HepG2 (cell line): ENCODE measurements at regions not wholly inside any gene's neighbourhood (a gene's known extent, or its start where the extent isn't known, plus 50 kb on each side); places are given as distances from the start of the nearest gene placed in this dataset.

Experiments
- ATAC-seq: fragments of 200-7000 bp; cut with Tn5 transposase; 3 replicates; pipeline ENCODE4 v1.9.1; 2020; ENCODE audit warnings: mild to moderate bottlenecking, moderate library complexity
- BruUV-seq: library from RNA; stranded (reverse); fragments of 400-500 nt; replicated peaks from 2 replicates; lab custom pipeline; 2021; lab: Mats Ljungman, UMichigan
- CTCF ChIA-PET: fragments of 300-600 bp; formaldehyde crosslinking; extraction: SDS; loops from one replicate; lab custom pipeline; 2021; ENCODE audit warnings: low total read pairs, inconsistent platforms, low intra/inter-chr PET ratio; lab: Yijun Ruan, JAX
- POLR2A ChIA-PET: fragments of 350-600 bp; sonication (Branson Sonifier 250); formaldehyde crosslinking; loops from one replicate; lab custom pipeline; 2020; ENCODE audit warnings: antibody characterized with exemption, inconsistent platforms; lab: Yijun Ruan, JAX
- DNase-seq: peaks from one replicate; pipeline ENCODE4 v3.0.0-alpha.2; 2015; ENCODE audit warnings: low spot score
- FAIRE-seq: peaks from 3 replicates; lab custom pipeline; 2011; peaks lifted over from hg19 to GRCh38; lab: Jason Lieb, UNC
- H2AFZ ChIP-seq: one replicate; pipeline ENCODE4 v1.6.1; 2011; ENCODE audit warnings: low read length, inconsistent platforms
- H3K27ac ChIP-seq: fragments of 300-600 bp; 3 replicates; pipeline ENCODE4 v1.8.0; 2011; ENCODE audit warnings: mixed run types, mild to moderate bottlenecking, mixed read lengths, low read length, inconsistent platforms; ENCODE audit not compliant: insufficient read depth; ENCODE audit errors: extremely low read length
- H3K27me3 ChIP-seq, 2 experiments: fragments of 200-600 bp in 1 of 2; 2 replicates in 1 of 2; 3 replicates in 1 of 2; pipeline versions ENCODE4 v1.6.0 to v1.8.0; 2011; ENCODE audit warnings: low read length in 2 of 2, mild to moderate bottlenecking in 2 of 2, moderate library complexity in 2 of 2, inconsistent platforms in 1 of 2; ENCODE audit not compliant: insufficient read depth in 2 of 2, control insufficient read depth in 1 of 2
- H3K36me3 ChIP-seq, 2 experiments: fragments of 200-600 bp in 1 of 2; replicated peaks in 1 of 2; 2 replicates in 1 of 2; 3 replicates in 1 of 2; pipeline versions ENCODE4 v1.5.1 to v1.8.0; 2011; ENCODE audit warnings: low read length in 2 of 2, inconsistent platforms in 1 of 2; ENCODE audit not compliant: insufficient read depth in 2 of 2, control insufficient read depth in 1 of 2
- H3K4me1 ChIP-seq: 2 replicates; pipeline ENCODE4 v1.5.1; 2012; ENCODE audit warnings: low read length, inconsistent platforms; ENCODE audit not compliant: insufficient read depth
- H3K4me2 ChIP-seq: 2 replicates; pipeline ENCODE4 v1.6.0; 2011; ENCODE audit warnings: low read depth, low read length, inconsistent platforms
- H3K4me3 ChIP-seq, 3 experiments: fragments of 200-600 bp in 1 of 3; sonication (generic), shearing (Covaris generic) in 1 of 3; replicated peaks in 1 of 3; 2 replicates each; pipeline ENCODE4 v1.5.1; 2011 to 2016; ENCODE audit warnings: low read length in 3 of 3, inconsistent platforms in 2 of 3, low read depth in 2 of 3, mild to moderate bottlenecking in 2 of 3, control low read depth in 1 of 3, mixed read lengths in 1 of 3; ENCODE audit not compliant: insufficient read depth in 1 of 3
- H3K79me2 ChIP-seq: one replicate; pipeline ENCODE4 v1.6.1; 2011; ENCODE audit warnings: low read length, inconsistent platforms; ENCODE audit not compliant: insufficient read depth
- H3K9ac ChIP-seq: 2 replicates; pipeline ENCODE4 v1.6.0; 2011; ENCODE audit warnings: mild to moderate bottlenecking, low read depth, low read length, inconsistent platforms; ENCODE audit not compliant: insufficient read depth
- H3K9me3 ChIP-seq: 2 replicates; pipeline ENCODE4 v1.5.1; 2012; ENCODE audit warnings: mild to moderate bottlenecking, low read length
- H4K20me1 ChIP-seq: 2 replicates; pipeline ENCODE4 v1.6.0; 2011; ENCODE audit warnings: inconsistent platforms, mild to moderate bottlenecking, low read length, moderate library complexity; ENCODE audit not compliant: insufficient read depth
- FOSL2 ChIP-seq: sonication (generic); formaldehyde crosslinking; IDR thresholded peaks from 2 replicates; pipeline ENCODE4 v1.4.0; 2020; ENCODE audit warnings: missing genetic modification reagents
- GTF2F1 ChIP-seq: fragments of 150-350 bp; IDR thresholded peaks from 2 replicates; pipeline ENCODE4 v1.6.1; 2014; ENCODE audit warnings: low read length
- HMG20A ChIP-seq: IDR thresholded peaks from 2 replicates; pipeline ENCODE4 v1.6.1; 2016; ENCODE audit warnings: borderline replicate concordance
- KDM6A ChIP-seq: IDR thresholded peaks from 2 replicates; pipeline ENCODE4 v1.6.1; 2016; ENCODE audit warnings: low read depth
- MBD4 ChIP-seq: IDR thresholded peaks from 2 replicates; pipeline ENCODE4 v1.6.1; 2012; ENCODE audit warnings: low read length, inconsistent platforms, borderline replicate concordance
- MLLT10 ChIP-seq: sonication (generic); formaldehyde crosslinking; IDR thresholded peaks from 2 replicates; pipeline ENCODE4 v1.4.0; 2020; ENCODE audit warnings: missing genetic modification reagents
- NFKB2 ChIP-seq: sonication (generic); formaldehyde crosslinking; IDR thresholded peaks from 2 replicates; pipeline ENCODE4 v1.4.0; 2020; ENCODE audit warnings: missing genetic modification reagents, borderline replicate concordance
- RBFOX2 ChIP-seq: fragments of 200-400 bp; formaldehyde crosslinking; IDR thresholded peaks from 2 replicates; pipeline ENCODE4 v1.6.1; 2017; ENCODE audit warnings: low read depth, mild to moderate bottlenecking, low read length
- RBM39 ChIP-seq: fragments of 200-400 bp; formaldehyde crosslinking; IDR thresholded peaks from one replicate; pipeline ENCODE4 v1.6.1; 2018; ENCODE audit warnings: antibody characterized with exemption, mild to moderate bottlenecking, low read depth, low read length; ENCODE audit not compliant: poor library complexity, severe bottlenecking
- RNF2 ChIP-seq: fragments of 450-650 bp; conservative IDR thresholded peaks from 2 replicates; pipeline ENCODE4 v1.6.1; 2016; ENCODE audit warnings: low read depth
- SMC3 ChIP-seq: IDR thresholded peaks from 2 replicates; pipeline ENCODE4 v1.6.1; 2011; ENCODE audit warnings: low read length, improper control_type of control experiment
- SRF ChIP-seq: IDR thresholded peaks from 2 replicates; pipeline ENCODE4 v1.6.1; 2011; ENCODE audit warnings: mild to moderate bottlenecking, low read depth, low read length, moderate library complexity
- ZNF570 ChIP-seq: sonication (generic); formaldehyde crosslinking; IDR thresholded peaks from 2 replicates; pipeline ENCODE4 v1.4.0; 2020; ENCODE audit warnings: mild to moderate bottlenecking, missing genetic modification reagents, borderline replicate concordance
- ZNF761 ChIP-seq: sonication (generic); formaldehyde crosslinking; conservative IDR thresholded peaks from 2 replicates; pipeline ENCODE4 v1.4.0; 2020; ENCODE audit warnings: mild to moderate bottlenecking, missing genetic modification reagents
- WGBS: methylation state at CpG from one replicate; pipeline ENCODE4 v1.1.6; 2017; ENCODE audit warnings: low lambda C conversion rate; 5-methylcytosine and 5-hydroxymethylcytosine counted together
- in situ Hi-C: cut with HindIII; loops from 2 replicates; pipeline ENCODE4 v1.10.0; 2017; ENCODE audit warnings: low pct_unique_long_range_greater_than_20kb; ENCODE audit not compliant: extremely low pct_ligation_motif_present
- intact Hi-C: fragments of 100-400 bp; cut with micrococcal nuclease; formaldehyde crosslinking; loops from one replicate; pipeline ENCODE4 v1.10.0; 2022; ENCODE audit not compliant: unreplicated experiment
- TF ChIP-seq, protein P1 (sequence below): sonication (generic); formaldehyde crosslinking; conservative IDR thresholded peaks from 2 replicates; pipeline ENCODE4 v1.4.0; 2020; ENCODE audit warnings: missing genetic modification reagents
- TF ChIP-seq, protein P2 (sequence below): sonication (generic); formaldehyde crosslinking; IDR thresholded peaks from 2 replicates; pipeline ENCODE4 v1.5.0; 2020; ENCODE audit warnings: mild to moderate bottlenecking, missing genetic modification reagents, moderate library complexity
- TF ChIP-seq, protein P3 (sequence below), 2 experiments: sonication (generic) in 1 of 2; formaldehyde crosslinking in 1 of 2; IDR thresholded peaks; 2 replicates each; pipeline versions ENCODE4 v1.5.1 to v1.6.1; 2011 to 2020; ENCODE audit warnings: borderline replicate concordance in 1 of 2, low read depth in 1 of 2, low read length in 1 of 2, mild to moderate bottlenecking in 1 of 2, missing genetic modification reagents in 1 of 2, moderate library complexity in 1 of 2
- TF ChIP-seq, protein P4 (sequence below): sonication (generic); formaldehyde crosslinking; IDR thresholded peaks from 2 replicates; pipeline ENCODE4 v1.4.0; 2020; ENCODE audit warnings: missing genetic modification reagents
- TF ChIP-seq, protein P5 (sequence below): sonication (generic); formaldehyde crosslinking; IDR thresholded peaks from 2 replicates; pipeline ENCODE4 v1.4.0; 2020; ENCODE audit warnings: missing genetic modification reagents

DNA sequence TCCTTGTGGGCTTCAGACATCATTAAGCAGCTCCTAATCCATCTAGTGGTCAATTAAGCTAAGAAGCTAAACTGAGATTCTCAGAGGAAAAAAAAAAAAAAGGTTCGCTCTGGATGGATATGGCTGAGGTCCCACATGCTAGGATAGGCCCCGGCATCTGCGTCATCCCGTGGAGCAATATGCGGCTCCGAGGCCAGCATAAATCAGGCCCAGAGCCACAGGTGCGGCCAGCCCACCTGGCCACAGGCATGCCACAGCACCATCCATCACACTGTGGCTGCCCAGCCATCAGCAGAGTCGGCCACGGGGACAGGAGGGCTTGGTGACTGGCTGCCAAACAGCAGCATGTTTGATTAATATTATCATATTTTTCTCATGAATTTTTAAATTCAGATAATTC, 106.9 kb upstream of the TIAM1 start:
- no peak overlapping the region for H3K9ac ChIP-seq
- H3K4me2 ChIP-seq: no peak overlapping the region
- no peak for DNase-seq
- CTCF ChIA-PET: no interaction called here
- 67% methylated on average over 1 of the region's 9 CpGs for WGBS
- H3K4me1 ChIP-seq: no peaks in the 10 kb centered on the region
- in situ Hi-C loops (no loop called here), intact Hi-C loops (no loop called here)
- ATAC-seq: no peak
- no TSS peak for BruUV-seq
- POLR2A ChIA-PET: no interaction called here
- H3K4me3 ChIP-seq: no peak overlapping the region
- no peaks in the 10 kb centered on the region for H3K36me3 ChIP-seq
- H2AFZ ChIP-seq: no peak overlapping the region
- H3K27me3 ChIP-seq: no peaks in the 10 kb centered on the region; a peak in 1 of 5 replicates
- H3K27ac ChIP-seq: no peak overlapping the region
- no peaks in the 10 kb centered on the region for H3K9me3 ChIP-seq
- TF ChIP-seq SRF (no peak), NFKB2 (CRISPR knock-in tag) (no peak), ZNF761 (CRISPR knock-in tag) (no peak), FOSL2 (CRISPR knock-in tag) (no peak), SMC3 (no peak), HMG20A (CRISPR knock-in tag) (no peak), MLLT10 (CRISPR knock-in tag) (no peak), GTF2F1 (no peak), RBM39 (no peak), RNF2 (no peak), RBFOX2 (no peak), KDM6A (CRISPR knock-in tag) (no peak), ZNF570 (CRISPR knock-in tag) (no peak), MBD4 (no peak)
- TF ChIP-seq, protein P1, sequence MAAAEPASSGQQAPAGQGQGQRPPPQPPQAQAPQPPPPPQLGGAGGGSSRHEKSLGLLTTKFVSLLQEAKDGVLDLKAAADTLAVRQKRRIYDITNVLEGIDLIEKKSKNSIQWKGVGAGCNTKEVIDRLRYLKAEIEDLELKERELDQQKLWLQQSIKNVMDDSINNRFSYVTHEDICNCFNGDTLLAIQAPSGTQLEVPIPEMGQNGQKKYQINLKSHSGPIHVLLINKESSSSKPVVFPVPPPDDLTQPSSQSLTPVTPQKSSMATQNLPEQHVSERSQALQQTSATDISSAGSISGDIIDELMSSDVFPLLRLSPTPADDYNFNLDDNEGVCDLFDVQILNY: no peak
- TF ChIP-seq, protein P2, sequence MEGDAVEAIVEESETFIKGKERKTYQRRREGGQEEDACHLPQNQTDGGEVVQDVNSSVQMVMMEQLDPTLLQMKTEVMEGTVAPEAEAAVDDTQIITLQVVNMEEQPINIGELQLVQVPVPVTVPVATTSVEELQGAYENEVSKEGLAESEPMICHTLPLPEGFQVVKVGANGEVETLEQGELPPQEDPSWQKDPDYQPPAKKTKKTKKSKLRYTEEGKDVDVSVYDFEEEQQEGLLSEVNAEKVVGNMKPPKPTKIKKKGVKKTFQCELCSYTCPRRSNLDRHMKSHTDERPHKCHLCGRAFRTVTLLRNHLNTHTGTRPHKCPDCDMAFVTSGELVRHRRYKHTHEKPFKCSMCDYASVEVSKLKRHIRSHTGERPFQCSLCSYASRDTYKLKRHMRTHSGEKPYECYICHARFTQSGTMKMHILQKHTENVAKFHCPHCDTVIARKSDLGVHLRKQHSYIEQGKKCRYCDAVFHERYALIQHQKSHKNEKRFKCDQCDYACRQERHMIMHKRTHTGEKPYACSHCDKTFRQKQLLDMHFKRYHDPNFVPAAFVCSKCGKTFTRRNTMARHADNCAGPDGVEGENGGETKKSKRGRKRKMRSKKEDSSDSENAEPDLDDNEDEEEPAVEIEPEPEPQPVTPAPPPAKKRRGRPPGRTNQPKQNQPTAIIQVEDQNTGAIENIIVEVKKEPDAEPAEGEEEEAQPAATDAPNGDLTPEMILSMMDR (CRISPR knock-in tag): no peak
- TF ChIP-seq, protein P3, sequence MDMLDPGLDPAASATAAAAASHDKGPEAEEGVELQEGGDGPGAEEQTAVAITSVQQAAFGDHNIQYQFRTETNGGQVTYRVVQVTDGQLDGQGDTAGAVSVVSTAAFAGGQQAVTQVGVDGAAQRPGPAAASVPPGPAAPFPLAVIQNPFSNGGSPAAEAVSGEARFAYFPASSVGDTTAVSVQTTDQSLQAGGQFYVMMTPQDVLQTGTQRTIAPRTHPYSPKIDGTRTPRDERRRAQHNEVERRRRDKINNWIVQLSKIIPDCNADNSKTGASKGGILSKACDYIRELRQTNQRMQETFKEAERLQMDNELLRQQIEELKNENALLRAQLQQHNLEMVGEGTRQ (IDR thresholded peaks at IDR 0.05; ENCODE audit: low read depth, low read length): no peak
- TF ChIP-seq, protein P3 (CRISPR knock-in tag; IDR thresholded peaks at IDR 0.05; ENCODE audit: borderline replicate concordance): no peak
- TF ChIP-seq, protein P4, sequence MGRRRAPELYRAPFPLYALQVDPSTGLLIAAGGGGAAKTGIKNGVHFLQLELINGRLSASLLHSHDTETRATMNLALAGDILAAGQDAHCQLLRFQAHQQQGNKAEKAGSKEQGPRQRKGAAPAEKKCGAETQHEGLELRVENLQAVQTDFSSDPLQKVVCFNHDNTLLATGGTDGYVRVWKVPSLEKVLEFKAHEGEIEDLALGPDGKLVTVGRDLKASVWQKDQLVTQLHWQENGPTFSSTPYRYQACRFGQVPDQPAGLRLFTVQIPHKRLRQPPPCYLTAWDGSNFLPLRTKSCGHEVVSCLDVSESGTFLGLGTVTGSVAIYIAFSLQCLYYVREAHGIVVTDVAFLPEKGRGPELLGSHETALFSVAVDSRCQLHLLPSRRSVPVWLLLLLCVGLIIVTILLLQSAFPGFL (CRISPR knock-in tag): no peak
- TF ChIP-seq, protein P5, sequence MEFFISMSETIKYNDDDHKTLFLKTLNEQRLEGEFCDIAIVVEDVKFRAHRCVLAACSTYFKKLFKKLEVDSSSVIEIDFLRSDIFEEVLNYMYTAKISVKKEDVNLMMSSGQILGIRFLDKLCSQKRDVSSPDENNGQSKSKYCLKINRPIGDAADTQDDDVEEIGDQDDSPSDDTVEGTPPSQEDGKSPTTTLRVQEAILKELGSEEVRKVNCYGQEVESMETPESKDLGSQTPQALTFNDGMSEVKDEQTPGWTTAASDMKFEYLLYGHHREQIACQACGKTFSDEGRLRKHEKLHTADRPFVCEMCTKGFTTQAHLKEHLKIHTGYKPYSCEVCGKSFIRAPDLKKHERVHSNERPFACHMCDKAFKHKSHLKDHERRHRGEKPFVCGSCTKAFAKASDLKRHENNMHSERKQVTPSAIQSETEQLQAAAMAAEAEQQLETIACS: no peak
- no peak for FAIRE-seq
- no peaks in the 10 kb centered on the region for H4K20me1 ChIP-seq
- no peaks in the 10 kb centered on the region for H3K79me2 ChIP-seq
